Transverse colon (tissue), 4 donors: ENCODE measurements at regions not wholly inside any gene's neighbourhood (a gene's known extent, or its start where the extent isn't known, plus 50 kb on each side); places are given as distances from the start of the nearest gene placed in this dataset.

ENCODE experiments used
- DNase-seq: peaks from one replicate; pipeline ENCODE4 v3.0.0-alpha.2; 2019
- H3K27ac ChIP-seq, 4 donors: fragments of 200-600 bp; sonication (generic); 2 replicates each; pipeline ENCODE4 v1.5.1; 2016 to 2018; ENCODE audit warnings: inconsistent platforms in 4 of 4
- H3K27me3 ChIP-seq: fragments of 200-600 bp; sonication (generic); 2 replicates; pipeline ENCODE4 v1.5.1; 2017; ENCODE audit warnings: inconsistent platforms
- H3K36me3 ChIP-seq, 4 donors: fragments of 200-600 bp; sonication (generic); 2 replicates each; pipeline ENCODE4 v1.5.1; 2017 to 2019; ENCODE audit warnings: inconsistent platforms in 4 of 4
- H3K4me1 ChIP-seq, 4 donors: fragments of 200-600 bp; sonication (generic); 2 replicates each; pipeline ENCODE4 v1.5.1; 2017 to 2020; ENCODE audit warnings: inconsistent platforms in 4 of 4
- H3K4me3 ChIP-seq, 4 donors: fragments of 200-600 bp; sonication (generic); 1 replicate in 1 of 4; 2 replicates in 3 of 4; pipeline versions ENCODE4 v1.5.1 to v1.6.1; 2017 to 2019; ENCODE audit warnings: inconsistent platforms in 4 of 4
- H3K9me3 ChIP-seq, 2 donors: fragments of 200-600 bp; sonication (generic); 2 replicates each; pipeline ENCODE4 v1.5.1; 2017 to 2019; ENCODE audit warnings: inconsistent platforms in 2 of 2
- EP300 ChIP-seq: sonication (generic); formaldehyde crosslinking; IDR thresholded peaks from one replicate; pipeline ENCODE4 v1.6.1; 2017; ENCODE audit warnings: antibody characterized with exemption, low read depth
- POLR2A ChIP-seq: fragments of 450-650 bp; IDR thresholded peaks from one replicate; pipeline ENCODE4 v1.6.1; 2016; ENCODE audit warnings: antibody characterized with exemption, mild to moderate bottlenecking, moderate library complexity
- POLR2AphosphoS5 ChIP-seq, 3 donors: sonication (generic); formaldehyde crosslinking; IDR thresholded peaks; one replicate each; pipeline ENCODE4 v1.6.1; 2016; ENCODE audit warnings: antibody characterized with exemption in 3 of 3
- WGBS, 2 donors: methylation state at CpG; one replicate each; pipeline ENCODE4 v1.1.5; 2018; ENCODE audit warnings: low coverage in 1 of 2; 5-methylcytosine and 5-hydroxymethylcytosine counted together
- in situ Hi-C, 4 donors: fragments of 200-750 bp; cut with MboI; loops; one replicate each; pipeline versions ENCODE4 v1.15.0 to v1.15.1; 2017; ENCODE audit warnings: low sequenced_read_pairs in 3 of 4, low pct_ligation_motif_present in 1 of 4, low pct_unique_long_range_greater_than_20kb in 1 of 4
- intact Hi-C: fragments of 100-400 bp; cut with DNase I; formaldehyde crosslinking; loops from one replicate; pipeline ENCODE4 v1.15.1; 2023; ENCODE audit warnings: low total_unique reads
- TF ChIP-seq, protein P1 (sequence below), 5 experiments: fragments of 200-600 bp in 3 of 5; fragments of 450-650 bp in 2 of 5; sonication (generic) in 3 of 5; IDR thresholded peaks; 1 replicate in 2 of 5; 2 replicates in 3 of 5; pipeline ENCODE4 v1.5.1; 2016 to 2017; ENCODE audit warnings: antibody characterized with exemption in 5 of 5, inconsistent platforms in 3 of 5, mild to moderate bottlenecking in 2 of 5, moderate library complexity in 1 of 5

DNA sequence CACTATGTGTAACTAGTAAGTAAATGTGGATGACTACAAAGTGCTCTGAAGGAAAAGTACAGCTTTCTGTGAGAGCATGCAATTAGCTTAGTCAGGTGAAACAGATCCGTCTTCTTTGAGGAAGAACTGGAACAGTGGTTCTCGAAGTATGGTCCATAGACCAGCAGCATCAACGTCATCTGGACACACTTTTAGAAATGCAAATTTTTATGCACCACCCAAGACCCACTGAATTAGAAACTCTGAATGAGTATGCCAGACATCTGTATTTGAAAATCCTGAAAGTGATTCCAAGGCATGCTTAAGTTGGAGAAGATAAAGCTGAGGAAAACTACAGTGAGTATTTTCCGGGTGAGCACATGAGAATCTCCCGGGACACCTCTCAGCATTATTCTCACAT, 130.7 kb upstream of the SPHKAP start:
- intact Hi-C loops (no loop called here), in situ Hi-C loops (no loop called here)
- H3K27ac ChIP-seq = no peak overlapping the region
- 72 to 87% methylated on average over 5 of the region's 5 CpGs for WGBS, 2 donors
- TF ChIP-seq, protein P1, sequence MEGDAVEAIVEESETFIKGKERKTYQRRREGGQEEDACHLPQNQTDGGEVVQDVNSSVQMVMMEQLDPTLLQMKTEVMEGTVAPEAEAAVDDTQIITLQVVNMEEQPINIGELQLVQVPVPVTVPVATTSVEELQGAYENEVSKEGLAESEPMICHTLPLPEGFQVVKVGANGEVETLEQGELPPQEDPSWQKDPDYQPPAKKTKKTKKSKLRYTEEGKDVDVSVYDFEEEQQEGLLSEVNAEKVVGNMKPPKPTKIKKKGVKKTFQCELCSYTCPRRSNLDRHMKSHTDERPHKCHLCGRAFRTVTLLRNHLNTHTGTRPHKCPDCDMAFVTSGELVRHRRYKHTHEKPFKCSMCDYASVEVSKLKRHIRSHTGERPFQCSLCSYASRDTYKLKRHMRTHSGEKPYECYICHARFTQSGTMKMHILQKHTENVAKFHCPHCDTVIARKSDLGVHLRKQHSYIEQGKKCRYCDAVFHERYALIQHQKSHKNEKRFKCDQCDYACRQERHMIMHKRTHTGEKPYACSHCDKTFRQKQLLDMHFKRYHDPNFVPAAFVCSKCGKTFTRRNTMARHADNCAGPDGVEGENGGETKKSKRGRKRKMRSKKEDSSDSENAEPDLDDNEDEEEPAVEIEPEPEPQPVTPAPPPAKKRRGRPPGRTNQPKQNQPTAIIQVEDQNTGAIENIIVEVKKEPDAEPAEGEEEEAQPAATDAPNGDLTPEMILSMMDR (IDR thresholded peaks at IDR 0.05) = no peak
- TF ChIP-seq EP300 (no peak), POLR2AphosphoS5 (IDR thresholded peaks at IDR 0.05) (no peak), POLR2A (no peak)
- H3K9me3 ChIP-seq = no peaks in the 10 kb centered on the region
- no peaks in the 10 kb centered on the region for H3K36me3 ChIP-seq
- no peak for DNase-seq
- no peaks in the 10 kb centered on the region for H3K27me3 ChIP-seq
- no peak overlapping the region for H3K4me3 ChIP-seq
- no peaks in the 10 kb centered on the region for H3K4me1 ChIP-seq

DNA sequence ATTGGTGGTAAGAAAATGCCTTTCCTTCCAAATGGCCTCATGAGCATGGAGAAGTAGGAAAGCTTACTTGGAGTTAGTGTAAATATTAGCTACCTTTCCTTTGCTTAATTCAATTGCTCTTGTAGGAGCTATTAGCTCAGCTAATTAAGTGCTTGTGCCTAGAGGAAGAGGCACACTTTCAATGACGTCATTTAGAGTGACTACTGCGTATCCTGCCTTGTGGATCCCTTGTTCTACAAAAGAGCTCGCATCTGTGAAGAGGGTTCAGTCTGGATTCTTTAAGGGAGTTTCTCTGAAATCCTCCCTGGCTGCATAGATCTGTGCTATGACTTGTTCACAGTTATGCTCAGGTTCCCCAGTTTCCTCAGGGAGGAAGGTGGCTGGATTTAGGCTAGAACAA, 122.5 kb upstream of the SPHKAP start:
- Histone ChIP-seq H3K4me3 (no peak overlapping the region), H3K27ac (no peak overlapping the region), H3K9me3 (no peaks in the 10 kb centered on the region), H3K4me1 (no peaks in the 10 kb centered on the region), H3K27me3 (no peaks in the 10 kb centered on the region), H3K36me3 (no peaks in the 10 kb centered on the region)
- intact Hi-C loops = no loop called here
- WGBS, 2 donors = 73% methylated on average over 3 of the region's 3 CpGs; no CpG with 5 or more reads in 1 of the 2 donors
- in situ Hi-C loops = no loop called here
- no peak for TF ChIP-seq POLR2A
- TF ChIP-seq EP300 = no peak
- no peak for TF ChIP-seq POLR2AphosphoS5 (IDR thresholded peaks at IDR 0.05)
- no peak for DNase-seq

DNA sequence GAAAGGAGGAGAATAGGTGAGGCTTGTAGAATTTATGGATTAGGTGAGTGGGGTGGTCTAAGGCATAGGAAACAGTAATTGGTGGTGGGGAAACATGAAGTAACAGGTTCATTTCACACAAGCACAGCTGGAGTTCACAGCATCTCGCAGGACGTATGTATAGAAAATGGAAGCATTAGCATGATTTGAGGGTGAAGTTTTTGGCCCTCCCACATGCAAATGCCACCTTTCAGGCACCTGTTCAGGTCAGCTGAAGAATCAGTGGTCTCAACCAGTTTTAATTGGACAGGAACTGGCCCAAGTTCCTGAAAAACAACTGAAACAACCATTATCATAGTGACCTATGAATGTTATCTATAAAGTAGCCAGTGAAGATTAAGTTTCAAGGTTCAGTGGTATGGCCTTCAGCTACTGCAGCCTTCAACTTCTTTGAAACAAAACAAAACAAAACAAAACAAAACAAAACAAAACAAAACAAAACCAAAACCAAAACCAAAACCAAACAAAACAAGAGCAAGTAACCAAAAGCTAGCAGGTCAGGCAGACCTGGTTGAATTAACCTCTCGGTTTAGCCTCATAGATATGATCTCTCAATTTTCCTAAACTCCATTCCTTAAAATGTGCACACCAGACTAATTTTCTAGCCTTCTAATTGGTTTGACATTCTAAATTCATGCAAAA, 102.1 kb upstream of the SPHKAP start:
- WGBS, 2 donors = 81 to 92% methylated on average over 3 of the region's 3 CpGs

DNA sequence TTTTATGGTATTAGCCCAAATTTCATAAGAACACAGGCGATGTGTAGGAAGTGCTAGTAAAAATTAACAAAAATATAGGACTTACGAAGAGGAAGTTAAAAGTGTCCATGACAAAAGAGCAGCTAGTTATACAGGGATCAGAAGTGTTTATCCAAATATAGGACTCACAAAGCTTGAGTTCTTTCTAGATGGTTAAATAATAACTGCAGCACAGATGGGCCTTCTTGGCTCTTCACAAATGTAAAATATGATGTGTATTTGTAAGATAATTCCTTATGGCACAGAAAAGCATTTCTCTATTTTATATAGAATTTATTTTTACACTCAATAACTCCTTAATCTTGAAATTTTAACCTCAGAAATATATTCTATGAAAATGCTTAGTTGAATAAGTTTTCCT, 100.9 kb upstream of the SPHKAP start:
- no peak overlapping the region for H3K4me3 ChIP-seq
- in situ Hi-C loops = no loop called here
- no peak for DNase-seq
- H3K27me3 ChIP-seq = no peaks in the 10 kb centered on the region
- H3K9me3 ChIP-seq = no peaks in the 10 kb centered on the region
- 64 to 76% methylated on average over 2 of the region's 2 CpGs for WGBS, 2 donors
- no peaks in the 10 kb centered on the region for H3K4me1 ChIP-seq
- TF ChIP-seq, protein P1 (IDR thresholded peaks at IDR 0.05) = no peak
- TF ChIP-seq EP300 (no peak), POLR2AphosphoS5 (IDR thresholded peaks at IDR 0.05) (no peak), POLR2A (no peak)
- no peak overlapping the region for H3K27ac ChIP-seq
- no peaks in the 10 kb centered on the region for H3K36me3 ChIP-seq
- intact Hi-C loops = no loop called here

More for the DNA sequence above, 102.1 kb upstream of the SPHKAP start:
- intact Hi-C loops (no loop called here), in situ Hi-C loops (no loop called here)
- Histone ChIP-seq H3K9me3 (no peaks in the 10 kb centered on the region), H3K4me3 (no peak overlapping the region), H3K36me3 (no peaks in the 10 kb centered on the region), H3K27ac (no peak overlapping the region), H3K4me1 (no peaks in the 10 kb centered on the region), H3K27me3 (no peaks in the 10 kb centered on the region)
- DNase-seq = no peak
- TF ChIP-seq POLR2AphosphoS5 (IDR thresholded peaks at IDR 0.05) = no peak
- TF ChIP-seq, protein P1 (IDR thresholded peaks at IDR 0.05) = no peak

DNA sequence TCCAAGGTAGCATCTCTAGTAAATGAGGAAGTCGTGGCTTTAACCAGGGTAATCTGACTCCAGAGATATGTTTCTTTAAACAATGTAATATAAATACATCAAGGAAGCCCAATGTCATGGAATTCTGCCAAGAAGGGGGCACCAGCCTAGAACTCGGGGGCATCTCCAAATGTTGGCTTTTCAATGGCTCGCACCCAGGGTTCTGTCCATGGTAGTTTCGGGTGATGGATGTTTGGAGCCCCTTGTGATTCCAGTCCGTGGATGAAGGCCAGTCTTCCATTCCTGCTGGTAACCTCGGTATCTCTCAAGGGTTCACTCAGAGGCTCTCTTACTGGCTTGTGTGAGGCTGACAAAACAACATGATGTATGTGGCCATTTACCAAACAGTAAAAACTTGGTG, 91.7 kb upstream of the SPHKAP start:
- no peaks in the 10 kb centered on the region for H3K36me3 ChIP-seq
- H3K27me3 ChIP-seq = no peaks in the 10 kb centered on the region
- 0 to 74% methylated on average over 1 to 6 of the region's 6 CpGs for WGBS, 2 donors
- TF ChIP-seq POLR2AphosphoS5 (IDR thresholded peaks at IDR 0.05) (no peak), POLR2A (no peak), EP300 (no peak)
- TF ChIP-seq, protein P1 (IDR thresholded peaks at IDR 0.05) = no peak
- DNase-seq = no peak
- H3K4me3 ChIP-seq = no peak overlapping the region
- H3K27ac ChIP-seq = no peak overlapping the region
- in situ Hi-C loops (no loop called here), intact Hi-C loops (no loop called here)
- no peaks in the 10 kb centered on the region for H3K4me1 ChIP-seq
- no peaks in the 10 kb centered on the region for H3K9me3 ChIP-seq
